GM12878 (cell line): ENCODE measurements at regions not wholly inside any gene's neighbourhood (a gene's known extent, or its start where the extent isn't known, plus 50 kb on each side); places are given as distances from the start of the nearest gene placed in this dataset.

ENCODE experiments used
- ATAC-seq: fragments of 200-7000 bp; cut with Tn5 transposase; 3 replicates; pipeline ENCODE4 v1.9.1; 2020; ENCODE audit warnings: mild to moderate bottlenecking, moderate library complexity
- BruUV-seq: library from RNA; stranded (reverse); fragments of 400-500 nt; replicated peaks from 2 replicates; lab custom pipeline; 2021; lab: Mats Ljungman, UMichigan
- CTCF ChIA-PET: fragments of 300-600 bp; sonication (Branson Sonifier 250); formaldehyde crosslinking; extraction: SDS; loops from one replicate; lab custom pipeline; 2021; ENCODE audit warnings: inconsistent platforms; lab: Yijun Ruan, JAX
- POLR2A ChIA-PET: fragments of 350-600 bp; formaldehyde crosslinking; extraction: SDS; loops from one replicate; lab custom pipeline; 2021; ENCODE audit warnings: inconsistent platforms; lab: Charles Lee
- RAD21 ChIA-PET: fragments of 300-600 bp; sonication (Branson Sonifier 250); formaldehyde crosslinking; loops from one replicate; lab custom pipeline; 2023; ENCODE audit warnings: antibody characterized with exemption; ENCODE audit not compliant: unreplicated experiment; lab: Charles Lee
- SMC1A ChIA-PET: fragments of 300-600 bp; sonication (Branson Sonifier 250); formaldehyde crosslinking; loops from one replicate; lab custom pipeline; 2023; ENCODE audit not compliant: unreplicated experiment, uncharacterized antibody; lab: Charles Lee
- DNase-seq: peaks from one replicate; pipeline ENCODE4 v3.0.0-alpha.2; 2011; ENCODE audit warnings: low read depth, low spot score
- FAIRE-seq: peaks from 3 replicates; lab custom pipeline; 2011; peaks lifted over from hg19 to GRCh38; lab: Jason Lieb, UNC
- H2AFZ ChIP-seq: 2 replicates; pipeline ENCODE4 v1.6.0; 2011; ENCODE audit warnings: low read depth, low read length, control low read depth; ENCODE audit not compliant: control insufficient read depth
- H3K27ac ChIP-seq: 2 replicates; pipeline ENCODE4 v1.5.1; 2011; ENCODE audit warnings: control low read depth; ENCODE audit not compliant: control insufficient read depth, insufficient read depth
- H3K27me3 ChIP-seq, 2 experiments: replicated peaks in 1 of 2; 2 replicates each; pipeline versions ENCODE4 v1.6.0 to v1.6.1; 2011; ENCODE audit warnings: low read length in 1 of 2; ENCODE audit not compliant: control insufficient read depth in 2 of 2, insufficient read depth in 2 of 2
- H3K36me3 ChIP-seq, 2 experiments: 2 replicates each; pipeline ENCODE4 v1.5.1; 2011; ENCODE audit warnings: low read length in 1 of 2; ENCODE audit not compliant: control insufficient read depth in 2 of 2, insufficient read depth in 2 of 2
- H3K4me1 ChIP-seq: 2 replicates; pipeline ENCODE4 v1.6.1; 2011; ENCODE audit warnings: mild to moderate bottlenecking, low read length, moderate library complexity, mixed read lengths; ENCODE audit not compliant: control insufficient read depth, insufficient read depth
- H3K4me2 ChIP-seq: 2 replicates; pipeline ENCODE4 v1.6.0; 2011; ENCODE audit warnings: control low read depth; ENCODE audit not compliant: control insufficient read depth, insufficient read depth
- H3K4me3 ChIP-seq: fragments of 200-600 bp; sonication (generic); 2 replicates; pipeline ENCODE4 v1.5.1; 2016
- H3K79me2 ChIP-seq: 2 replicates; pipeline ENCODE4 v1.6.0; 2011; ENCODE audit warnings: low read length; ENCODE audit not compliant: control insufficient read depth, insufficient read depth
- H3K9ac ChIP-seq: 2 replicates; pipeline ENCODE4 v1.8.0; 2011; ENCODE audit warnings: low read length, control low read depth, mixed read lengths; ENCODE audit not compliant: control insufficient read depth, insufficient read depth
- H3K9me3 ChIP-seq: replicated peaks from 3 replicates; pipeline ENCODE4 v1.5.1; 2011; ENCODE audit warnings: mild to moderate bottlenecking, low read length; ENCODE audit not compliant: control insufficient read depth, insufficient read depth
- H4K20me1 ChIP-seq: 2 replicates; pipeline ENCODE4 v1.6.0; 2011; ENCODE audit not compliant: control insufficient read depth, insufficient read depth
- GATAD2B ChIP-seq: fragments of 450-650 bp; conservative IDR thresholded peaks from 2 replicates; pipeline ENCODE4 v1.6.1; 2017; ENCODE audit warnings: low read depth, mild to moderate bottlenecking, moderate library complexity
- NFYB ChIP-seq: IDR thresholded peaks from 2 replicates; pipeline ENCODE4 v1.6.1; 2011; ENCODE audit warnings: low read depth, mild to moderate bottlenecking, low read length, improper control_type of control experiment, moderate library complexity; ENCODE audit not compliant: insufficient read depth
- STAT1 ChIP-seq: fragments of 450-650 bp; conservative IDR thresholded peaks from 2 replicates; pipeline ENCODE4 v1.6.1; 2014; ENCODE audit warnings: antibody characterized with exemption, mild to moderate bottlenecking
- ZBTB11 ChIP-seq: fragments of 450-650 bp; formaldehyde crosslinking; IDR thresholded peaks from 2 replicates; pipeline ENCODE4 v1.5.0; 2022; ENCODE audit warnings: mild to moderate bottlenecking, missing genetic modification characterization
- WGBS: methylation state at CpG from one replicate; pipeline ENCODE4 v1.1.6; 2016; ENCODE audit warnings: low lambda C conversion rate; ENCODE audit not compliant: insufficient replicate concordance, insufficient coverage; ENCODE audit errors: missing lambda C conversion rate; 5-methylcytosine and 5-hydroxymethylcytosine counted together
- in situ Hi-C: fragments of 300-500 bp; cut with MboI; formaldehyde crosslinking; loops from 9 replicates; pipeline ENCODE4 v1.14.3; 2018; ENCODE audit warnings: mixed read lengths
- intact Hi-C: fragments of 100-400 bp; cut with micrococcal nuclease; formaldehyde crosslinking; loops from one replicate; pipeline ENCODE4 v1.14.2; 2022; ENCODE audit not compliant: unreplicated experiment

- TF ChIP-seq GATAD2B, result no peak
These were observed 232.5 kb upstream of the HES1 start (continued) for GRCh38 chr3:193903512-193903817.

- RAD21 ChIA-PET, result no interaction called here
- CTCF ChIA-PET, result interaction anchor here (1.8 kb wide), 1 partner anchor 412 kb away, joined by 4 read pairs; no protein-coding TSS in a partner anchor
- H3K27me3 ChIP-seq, result peaks cover 0 to 4% of the 10 kb centered on the region in 2 experiments; a peak in 2 of 4 replicates
- in situ Hi-C loops (no loop called here), intact Hi-C loops (no loop called here)
- no peaks in the 10 kb centered on the region for H3K36me3 ChIP-seq
- POLR2A ChIA-PET, result no interaction called here
- H3K27ac ChIP-seq, result no peak overlapping the region
- SMC1A ChIA-PET, result no interaction called here
- H3K9me3 ChIP-seq, result peaks cover 5% of the 10 kb centered on the region
- TF ChIP-seq STAT1 (no peak), NFYB (no peak), ZBTB11 (no peak)
- TF ChIP-seq, all 136 proteins: peak for 0
- no peak overlapping the region for H3K9ac ChIP-seq
- no peak overlapping the region for H3K4me2 ChIP-seq
- H4K20me1 ChIP-seq, result no peaks in the 10 kb centered on the region
- no TSS peak for BruUV-seq
- 19% methylated on average over 4 of the region's 4 CpGs for WGBS
- no peak overlapping the region for H2AFZ ChIP-seq
- no peaks in the 10 kb centered on the region for H3K4me1 ChIP-seq
- FAIRE-seq (no peak), DNase-seq (no peak), ATAC-seq (no peak)
- no peak overlapping the region for H3K4me3 ChIP-seq
- no peaks in the 10 kb centered on the region for H3K79me2 ChIP-seq
These were observed 232.0 kb upstream of the HES1 start for GRCh38 chr3:193903966-193904365.
